ENCODE measurements at regions not wholly inside any gene's neighbourhood (a gene's known extent, or its start where the extent isn't known, plus 50 kb on each side); places are given as distances from the start of the nearest gene placed in this dataset.

DNA sequence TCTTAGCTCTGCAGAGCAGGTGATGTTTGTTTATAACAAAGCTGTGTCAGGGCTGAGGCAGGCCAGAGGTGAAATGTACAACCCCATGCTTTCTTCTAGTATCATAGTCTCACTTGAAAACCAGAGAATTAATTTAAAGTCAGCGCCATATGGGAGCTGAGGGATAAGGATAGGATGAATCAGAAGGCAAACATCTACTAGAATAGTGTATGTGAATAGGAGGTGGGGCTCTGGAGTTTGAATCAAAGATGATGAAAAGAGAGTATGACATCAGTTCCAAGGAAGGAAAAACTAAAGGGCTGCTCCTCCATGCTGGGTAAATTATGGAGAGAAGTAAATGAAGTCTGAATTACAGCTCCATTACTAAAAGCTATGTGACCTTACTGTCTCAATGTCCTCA, 441.5 kb downstream of the RASEF start:
- TF ChIP-seq SPI1 (IDR thresholded peaks at IDR 0.05; ENCODE audit: low read depth, low read length) = no peak
- no peak for TF ChIP-seq POLR2AphosphoS5 (IDR thresholded peaks at IDR 0.05; ENCODE audit: low read depth, low read length)
- TF ChIP-seq POLR2A (IDR thresholded peaks at IDR 0.05; ENCODE audit: low read depth, low read length) = no peak
- TF ChIP-seq PAX5 (IDR thresholded peaks at IDR 0.05; ENCODE audit: insufficient read depth, low read length, severe bottlenecking) = no peak
- TF ChIP-seq POU2F2 (IDR thresholded peaks at IDR 0.05; ENCODE audit: low read depth, low read length) = no peak
- TF ChIP-seq TAF1 (IDR thresholded peaks at IDR 0.05; ENCODE audit: low read depth, low read length) = no peak

Data from GM12891 (cell line).